ENCODE measurements at regions not wholly inside any gene's neighbourhood (a gene's known extent, or its start where the extent isn't known, plus 50 kb on each side); places are given as distances from the start of the nearest gene placed in this dataset.

DNA sequence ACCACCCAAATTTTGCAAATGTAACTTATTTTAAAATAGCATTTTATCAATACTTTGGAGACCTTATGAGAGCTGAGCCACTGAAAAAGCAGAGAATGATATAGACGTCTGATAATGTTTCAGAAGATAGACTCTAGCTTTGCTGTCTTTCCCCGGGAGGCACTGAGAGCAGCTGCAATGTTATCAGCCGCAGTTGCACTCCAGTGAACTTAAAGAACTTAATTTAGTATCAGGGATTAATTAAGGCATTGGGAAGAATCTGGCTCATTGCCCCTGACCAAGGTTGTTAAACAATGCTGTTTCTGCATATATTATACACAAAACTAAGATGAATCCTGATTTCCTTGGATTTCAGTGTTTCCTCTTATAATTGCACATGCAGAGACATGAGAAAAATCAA lies 75.7 kb upstream of the SGCG start:
- FAIRE-seq (no peak), DNase-seq (ENCODE audit: low read depth, low spot score) (no peak)
- no peak overlapping the region for H2AFZ ChIP-seq (ENCODE audit: low read depth, low read length)
- ChIA-PET CTCF (no interaction called here), POLR2A (no interaction called here)
- no peaks in the 10 kb centered on the region for H3K4me1 ChIP-seq (ENCODE audit: control insufficient read depth, extremely low read depth, insufficient read depth, low read length)
- no peak overlapping the region for H3K4me3 ChIP-seq (replicated peaks in 1 of 3; ENCODE audit: insufficient read depth in 1 of 3, low read depth in 1 of 3, low read length in 3 of 3)
- BruUV-seq (replicated peaks): no TSS peak
- H4K20me1 ChIP-seq (replicated peaks; ENCODE audit: control insufficient read depth, extremely low read depth, insufficient read depth, low read length): no peaks in the 10 kb centered on the region
- H3K9me1 ChIP-seq (replicated peaks; ENCODE audit: control insufficient read depth, extremely low read depth, insufficient read depth, low read length): no peaks in the 10 kb centered on the region
- dilution Hi-C loops (cut with MboI; ENCODE audit: extremely low pct_ligation_motif_present, low sequenced_read_pairs): no loop called here
- TF ChIP-seq, protein P1, sequence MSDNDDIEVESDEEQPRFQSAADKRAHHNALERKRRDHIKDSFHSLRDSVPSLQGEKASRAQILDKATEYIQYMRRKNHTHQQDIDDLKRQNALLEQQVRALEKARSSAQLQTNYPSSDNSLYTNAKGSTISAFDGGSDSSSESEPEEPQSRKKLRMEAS (IDR thresholded peaks at IDR 0.05; ENCODE audit: insufficient read depth, insufficient read length): no peak
- TF ChIP-seq FOS (IDR thresholded peaks at IDR 0.05; ENCODE audit: borderline replicate concordance, insufficient read depth, low read length): no peak
- no peak for TF ChIP-seq POLR2AphosphoS5 (IDR thresholded peaks at IDR 0.05; ENCODE audit: insufficient read depth, low read depth, low read length)
- TF ChIP-seq JUN (IDR thresholded peaks at IDR 0.05; ENCODE audit: borderline replicate concordance, insufficient read depth, insufficient read length, low read depth): no peak
- TF ChIP-seq, protein P2, sequence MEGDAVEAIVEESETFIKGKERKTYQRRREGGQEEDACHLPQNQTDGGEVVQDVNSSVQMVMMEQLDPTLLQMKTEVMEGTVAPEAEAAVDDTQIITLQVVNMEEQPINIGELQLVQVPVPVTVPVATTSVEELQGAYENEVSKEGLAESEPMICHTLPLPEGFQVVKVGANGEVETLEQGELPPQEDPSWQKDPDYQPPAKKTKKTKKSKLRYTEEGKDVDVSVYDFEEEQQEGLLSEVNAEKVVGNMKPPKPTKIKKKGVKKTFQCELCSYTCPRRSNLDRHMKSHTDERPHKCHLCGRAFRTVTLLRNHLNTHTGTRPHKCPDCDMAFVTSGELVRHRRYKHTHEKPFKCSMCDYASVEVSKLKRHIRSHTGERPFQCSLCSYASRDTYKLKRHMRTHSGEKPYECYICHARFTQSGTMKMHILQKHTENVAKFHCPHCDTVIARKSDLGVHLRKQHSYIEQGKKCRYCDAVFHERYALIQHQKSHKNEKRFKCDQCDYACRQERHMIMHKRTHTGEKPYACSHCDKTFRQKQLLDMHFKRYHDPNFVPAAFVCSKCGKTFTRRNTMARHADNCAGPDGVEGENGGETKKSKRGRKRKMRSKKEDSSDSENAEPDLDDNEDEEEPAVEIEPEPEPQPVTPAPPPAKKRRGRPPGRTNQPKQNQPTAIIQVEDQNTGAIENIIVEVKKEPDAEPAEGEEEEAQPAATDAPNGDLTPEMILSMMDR (IDR thresholded peaks at IDR 0.05; ENCODE audit: extremely low read depth in 1 of 2, insufficient read depth in 1 of 2, low read depth in 1 of 2, low read length in 2 of 2): no peak
- no peak for TF ChIP-seq GATA2 (IDR thresholded peaks at IDR 0.05; ENCODE audit: insufficient read depth, insufficient read length, low read depth, low read length)
- no peaks in the 10 kb centered on the region for H3K9me3 ChIP-seq (replicated peaks; ENCODE audit: control insufficient read depth, insufficient read depth, low read length)
- H3K27me3 ChIP-seq (ENCODE audit: control insufficient read depth in 2 of 2, insufficient read depth in 2 of 2, low read length in 2 of 2): no peaks in the 10 kb centered on the region
- intact Hi-C loops (cut with micrococcal nuclease): no loop called here
- no peak overlapping the region for H3K27ac ChIP-seq (ENCODE audit: insufficient read depth, low read depth, low read length)
- H3K36me3 ChIP-seq (ENCODE audit: control insufficient read depth in 2 of 2, extremely low read depth in 1 of 2, insufficient read depth in 2 of 2, low read length in 2 of 2): no peaks in the 10 kb centered on the region
- no peak overlapping the region for H3K4me2 ChIP-seq (ENCODE audit: insufficient read depth, low read length)
- no peaks in the 10 kb centered on the region for H3K79me2 ChIP-seq (ENCODE audit: control insufficient read depth, insufficient read depth, low read length)
- H3K9ac ChIP-seq (replicated peaks; ENCODE audit: extremely low read depth, insufficient read depth, low read length): no peak overlapping the region

DNA sequence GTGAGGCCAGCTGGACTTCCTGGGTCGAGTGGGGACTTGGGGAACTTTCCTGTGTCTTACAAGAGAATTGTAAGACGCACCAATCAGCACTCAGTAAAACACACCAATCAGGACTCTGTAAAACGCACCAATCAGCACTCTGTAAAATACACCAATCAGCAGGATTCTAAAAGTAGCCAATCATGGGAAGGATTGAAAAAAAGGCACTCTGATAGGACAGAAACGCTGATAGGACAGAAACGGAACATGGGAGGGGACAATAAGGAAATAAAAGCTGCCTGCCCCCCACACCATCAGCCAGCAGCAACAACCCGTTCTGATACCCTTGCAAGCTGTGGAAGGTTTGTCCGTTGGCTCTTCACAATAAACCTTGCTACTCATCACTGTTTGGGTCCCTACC lies 73.1 kb upstream of the SGCG start:
- no peak overlapping the region for H3K27ac ChIP-seq (ENCODE audit: insufficient read depth, low read depth, low read length)
- no peak for TF ChIP-seq JUN (IDR thresholded peaks at IDR 0.05; ENCODE audit: borderline replicate concordance, insufficient read depth, insufficient read length, low read depth)
- no peak for TF ChIP-seq POLR2AphosphoS5 (IDR thresholded peaks at IDR 0.05; ENCODE audit: insufficient read depth, low read depth, low read length)
- TF ChIP-seq, protein P2 (IDR thresholded peaks at IDR 0.05; ENCODE audit: extremely low read depth in 1 of 2, insufficient read depth in 1 of 2, low read depth in 1 of 2, low read length in 2 of 2): no peak
- no peak for TF ChIP-seq FOS (IDR thresholded peaks at IDR 0.05; ENCODE audit: borderline replicate concordance, insufficient read depth, low read length)
- TF ChIP-seq, protein P1 (IDR thresholded peaks at IDR 0.05; ENCODE audit: insufficient read depth, insufficient read length): no peak
- no peak for TF ChIP-seq MYC (IDR thresholded peaks at IDR 0.05; ENCODE audit: low read depth, low read length)
- no peak for TF ChIP-seq GATA2 (IDR thresholded peaks at IDR 0.05; ENCODE audit: insufficient read depth, insufficient read length, low read depth, low read length)
- TF ChIP-seq POLR2A (IDR thresholded peaks at IDR 0.05; ENCODE audit: low read depth, low read length): no peak
- no peak for TF ChIP-seq EZH2 (IDR thresholded peaks at IDR 0.05; ENCODE audit: borderline replicate concordance, low read depth, low read length, severe bottlenecking)
- intact Hi-C loops (cut with micrococcal nuclease): no loop called here
- no peaks in the 10 kb centered on the region for H3K9me3 ChIP-seq (replicated peaks; ENCODE audit: control insufficient read depth, insufficient read depth, low read length)
- ChIA-PET POLR2A (no interaction called here), CTCF (no interaction called here)
- no peaks in the 10 kb centered on the region for H3K36me3 ChIP-seq (ENCODE audit: control insufficient read depth in 2 of 2, extremely low read depth in 1 of 2, insufficient read depth in 2 of 2, low read length in 2 of 2)
- H3K9me1 ChIP-seq (replicated peaks; ENCODE audit: control insufficient read depth, extremely low read depth, insufficient read depth, low read length): no peaks in the 10 kb centered on the region
- DNase-seq (ENCODE audit: low read depth, low spot score): no peak
- no peaks in the 10 kb centered on the region for H3K27me3 ChIP-seq (ENCODE audit: control insufficient read depth in 2 of 2, insufficient read depth in 2 of 2, low read length in 2 of 2)
- no peaks in the 10 kb centered on the region for H3K79me2 ChIP-seq (ENCODE audit: control insufficient read depth, insufficient read depth, low read length)
- H2AFZ ChIP-seq (ENCODE audit: low read depth, low read length): no peak overlapping the region
- dilution Hi-C loops (cut with MboI; ENCODE audit: extremely low pct_ligation_motif_present, low sequenced_read_pairs): no loop called here
- H3K4me3 ChIP-seq (replicated peaks in 1 of 3; ENCODE audit: insufficient read depth in 1 of 3, low read depth in 1 of 3, low read length in 3 of 3): no peak overlapping the region
- no peaks in the 10 kb centered on the region for H4K20me1 ChIP-seq (replicated peaks; ENCODE audit: control insufficient read depth, extremely low read depth, insufficient read depth, low read length)
- H3K9ac ChIP-seq (replicated peaks; ENCODE audit: extremely low read depth, insufficient read depth, low read length): no peak overlapping the region
- BruUV-seq (replicated peaks): no TSS peak
- no peak overlapping the region for H3K4me2 ChIP-seq (ENCODE audit: insufficient read depth, low read length)
- FAIRE-seq: no peak
- H3K4me1 ChIP-seq (ENCODE audit: control insufficient read depth, extremely low read depth, insufficient read depth, low read length): no peaks in the 10 kb centered on the region

All from endothelial cell of umbilical vein (primary cell).